ENCODE measurements at regions not wholly inside any gene's neighbourhood (a gene's known extent, or its start where the extent isn't known, plus 50 kb on each side); places are given as distances from the start of the nearest gene placed in this dataset.
"Not testable (repeated sequence)": the region's sequence is repeated elsewhere in the genome, so short reads cannot be mapped to it uniquely, and the experiment has no call there.

DNA sequence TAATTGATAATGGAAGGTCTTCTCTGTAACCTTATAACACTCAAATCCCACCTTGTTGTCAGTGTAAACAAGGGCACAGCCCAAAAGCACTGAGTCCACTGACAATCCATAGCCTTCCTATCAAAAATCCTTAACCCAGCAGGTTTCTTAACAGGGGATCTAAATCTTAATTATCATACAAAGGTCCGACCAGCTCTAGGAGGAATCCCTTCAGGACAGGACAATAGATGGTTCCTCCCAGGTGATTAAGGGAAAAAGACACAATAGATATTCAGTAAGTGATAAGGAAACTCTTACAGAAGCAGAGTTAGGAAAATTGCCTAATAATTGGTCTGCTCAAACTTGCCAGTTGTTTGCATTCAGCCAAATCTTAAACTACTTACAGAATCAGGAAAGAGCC, 951.9 kb upstream of the CTNND2 start:
- not testable (repeated sequence) for DNase-seq

DNA sequence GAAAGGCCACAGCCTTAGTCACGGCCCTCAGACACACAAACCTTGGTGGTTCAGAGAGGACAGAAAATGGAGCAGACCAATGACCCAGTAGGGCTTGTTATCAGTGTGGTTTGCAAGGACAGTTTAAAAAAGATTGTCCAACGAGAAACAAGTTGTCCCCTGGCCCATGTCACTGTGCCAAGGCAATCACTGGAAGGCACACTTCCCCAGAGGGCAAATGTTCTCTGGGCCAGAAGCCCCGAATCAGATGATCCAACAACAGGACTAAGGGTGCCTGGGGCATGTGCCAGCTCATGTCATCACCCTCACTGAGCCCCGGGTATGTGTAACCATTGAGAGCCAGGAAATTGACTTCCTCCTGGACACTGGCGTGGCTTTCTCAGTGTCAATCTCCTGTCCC, 950.1 kb upstream of the CTNND2 start:
- DNase-seq: no peak

DNA sequence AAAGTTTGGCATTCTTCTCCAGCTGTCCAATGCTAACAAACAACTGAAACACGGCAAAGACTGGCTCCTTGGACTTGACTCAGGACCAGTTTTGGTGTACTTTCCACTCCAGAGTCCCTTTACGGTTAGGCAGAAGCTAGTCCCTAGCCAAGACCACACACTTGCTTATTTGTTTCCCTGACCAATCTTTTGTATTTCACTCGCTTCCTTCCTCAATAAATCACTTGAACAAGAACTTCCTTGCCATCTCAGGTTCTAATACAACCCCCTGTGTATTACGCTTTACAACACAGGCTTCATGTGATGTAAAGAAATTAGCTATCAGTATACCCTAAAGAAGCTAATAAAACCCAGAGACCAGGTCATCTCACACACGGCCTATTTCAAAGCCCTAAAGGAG, 947.5 kb upstream of the CTNND2 start:
- no peak for DNase-seq

DNA sequence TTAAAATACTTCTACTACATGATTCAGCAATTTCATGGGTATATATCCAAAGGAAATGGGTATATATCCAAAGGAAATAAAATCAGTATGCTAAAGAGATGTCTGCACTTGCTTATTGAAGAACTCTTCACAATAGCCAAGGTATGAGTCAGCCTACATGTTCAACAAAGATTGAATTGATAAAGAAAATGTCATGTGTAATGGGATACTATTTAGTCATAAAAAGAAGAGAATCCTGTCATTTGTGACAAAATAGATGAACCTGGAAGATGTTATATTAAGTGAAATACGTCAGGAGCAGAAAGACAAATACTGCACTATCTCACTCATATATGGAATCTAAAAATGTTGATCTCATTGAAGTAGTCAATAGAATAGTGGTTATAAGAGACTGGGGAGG, 944.5 kb upstream of the CTNND2 start:
- no peak for DNase-seq

DNA sequence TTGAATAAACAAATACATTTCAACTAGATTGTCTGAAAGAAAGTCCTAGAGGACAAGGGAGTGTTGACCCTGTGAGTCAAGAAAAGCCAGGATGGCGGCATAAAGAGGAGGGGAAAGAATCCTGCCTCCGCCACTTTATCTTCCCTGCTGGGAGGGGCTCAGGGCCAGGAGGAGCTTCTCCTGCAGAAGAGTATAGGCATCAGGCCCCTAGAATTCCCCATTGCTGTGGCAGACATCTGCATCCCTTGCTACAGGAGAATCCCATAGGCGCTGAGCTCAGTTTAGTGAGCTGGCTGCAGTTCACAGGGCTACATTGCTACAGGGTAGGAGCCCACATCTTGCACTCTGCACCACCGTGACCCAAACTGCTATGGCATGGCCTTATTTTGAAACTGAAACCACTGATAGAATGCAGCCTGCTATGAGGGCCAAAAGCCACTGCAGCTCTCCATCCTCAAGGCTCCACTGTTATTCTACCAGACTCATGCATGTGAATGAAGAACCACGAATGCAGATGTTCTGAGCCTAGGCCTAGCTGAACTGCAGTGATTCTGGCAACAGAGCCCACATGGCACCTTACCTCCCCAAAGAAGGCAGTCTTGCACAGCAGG, 941.4 kb upstream of the CTNND2 start:
- DNase-seq: no peak

DNA sequence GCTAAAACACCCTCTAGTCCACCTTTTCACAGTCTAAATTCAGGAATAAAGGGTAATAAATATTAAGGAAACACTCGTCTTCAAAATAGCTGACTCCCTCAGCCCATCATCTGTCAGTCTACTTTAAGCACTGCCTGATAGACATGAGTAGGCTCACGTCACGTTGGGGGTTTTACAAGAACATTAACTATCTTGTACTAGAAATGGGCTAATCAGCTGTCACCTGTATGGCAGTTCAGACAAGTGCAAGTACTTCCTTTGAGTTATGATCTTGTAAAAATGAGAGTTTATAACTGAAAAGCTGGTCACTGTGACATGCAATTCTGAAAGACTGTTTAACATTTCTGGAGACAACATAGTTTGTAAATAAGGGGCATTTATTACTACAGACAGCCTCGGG, 936.7 kb upstream of the CTNND2 start:
- no peak for DNase-seq

DNA sequence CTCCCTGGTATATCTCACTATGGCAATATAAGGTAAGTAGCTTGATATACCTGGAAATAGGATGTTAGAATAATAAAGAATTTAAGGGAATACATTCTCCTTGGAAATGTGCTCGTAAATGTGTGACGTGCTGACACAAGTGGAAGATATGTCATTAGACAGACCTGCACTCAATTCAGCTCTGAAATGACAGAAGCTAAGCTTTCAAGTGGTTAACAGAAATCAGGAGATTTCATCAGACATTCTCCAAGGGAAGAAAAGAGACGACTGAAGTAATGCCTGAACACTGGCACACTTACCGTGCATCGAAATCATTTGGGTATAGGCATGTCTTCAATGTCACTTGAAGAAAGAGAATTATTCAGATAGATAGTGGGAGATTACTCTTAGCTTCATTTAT, 933.3 kb upstream of the CTNND2 start:
- no peak for DNase-seq

DNA sequence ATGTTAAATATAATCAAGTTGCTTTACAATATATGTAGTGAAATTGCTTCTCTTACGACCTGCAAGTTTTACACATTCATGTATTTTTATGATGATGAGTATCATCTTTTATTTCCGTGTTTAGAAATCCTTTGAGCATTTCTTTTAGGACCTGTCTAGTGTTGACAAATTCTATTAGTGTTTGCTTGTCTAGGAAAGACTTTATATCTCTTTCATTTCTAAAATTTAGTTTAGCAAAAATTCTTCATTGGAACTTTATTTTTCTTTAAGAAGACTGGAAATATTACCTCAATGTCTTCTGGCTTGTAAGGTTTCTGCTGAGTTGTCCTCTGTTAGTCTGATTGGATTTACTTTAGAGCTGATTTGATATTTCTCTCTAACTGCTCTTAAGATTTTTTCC, 920.9 kb upstream of the CTNND2 start:
- DNase-seq: no peak

DNA sequence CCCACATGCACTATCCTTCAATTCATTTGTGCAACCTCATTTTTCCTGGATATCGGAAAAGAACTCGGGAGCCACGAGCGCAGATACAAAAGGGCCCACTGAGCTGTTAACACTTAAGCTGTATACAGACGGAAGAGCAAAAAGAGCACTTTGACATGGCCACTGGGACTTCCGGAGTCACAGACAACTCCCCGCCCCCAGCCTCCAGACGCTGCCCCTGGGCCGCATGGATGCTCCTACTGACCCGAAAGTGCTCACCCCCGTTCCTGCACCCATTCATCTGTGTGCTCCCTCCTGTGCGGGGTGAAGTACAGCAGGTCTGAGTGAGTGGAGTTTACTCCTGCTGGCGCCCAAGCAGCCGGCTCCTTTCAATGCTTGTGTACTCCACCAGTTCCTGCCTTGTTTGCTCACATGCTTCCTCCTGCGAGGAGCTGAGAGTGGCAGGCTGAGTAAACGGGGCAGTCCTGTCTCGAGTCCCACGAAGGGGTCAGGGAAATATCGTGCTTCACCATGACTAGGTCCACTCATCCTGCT, 901.0 kb upstream of the CTNND2 start:
- DNase-seq: peak; percentile 46

DNA sequence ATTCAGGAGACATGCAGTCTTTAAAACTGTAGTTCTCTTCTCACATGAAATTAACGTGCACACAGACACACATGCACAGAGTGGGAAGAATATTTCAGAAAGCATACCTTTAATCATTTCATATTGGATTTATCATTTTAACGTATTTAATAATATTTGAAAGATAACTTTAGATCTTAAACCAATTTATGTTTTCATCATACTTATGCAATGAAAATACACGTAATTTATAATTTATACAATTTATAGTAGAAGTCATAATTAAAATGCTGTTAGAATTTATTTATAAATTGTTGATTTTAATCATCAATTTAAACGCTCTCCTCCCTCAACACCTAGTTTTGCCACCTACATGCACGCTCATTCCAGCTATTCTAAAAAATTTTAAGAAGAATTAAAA, 894.9 kb upstream of the CTNND2 start:
- no peak for DNase-seq

DNA sequence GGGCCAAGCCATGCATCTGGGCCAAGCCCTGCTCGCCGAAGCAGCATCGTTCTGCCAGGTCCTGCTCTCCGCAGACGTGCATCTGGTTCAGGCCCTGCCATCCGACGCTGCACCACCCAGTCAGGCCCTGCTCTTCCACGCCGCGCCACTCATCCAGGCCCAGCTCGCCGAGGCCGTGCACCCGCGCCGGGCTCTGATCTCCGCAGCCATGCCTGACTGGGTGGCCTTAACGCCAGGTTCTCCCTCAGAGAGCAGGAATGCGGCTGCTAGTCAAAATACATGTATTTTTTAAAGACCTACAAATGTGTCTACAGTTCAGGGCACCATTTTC, 891.1 kb upstream of the CTNND2 start:
- no peak for DNase-seq

DNA sequence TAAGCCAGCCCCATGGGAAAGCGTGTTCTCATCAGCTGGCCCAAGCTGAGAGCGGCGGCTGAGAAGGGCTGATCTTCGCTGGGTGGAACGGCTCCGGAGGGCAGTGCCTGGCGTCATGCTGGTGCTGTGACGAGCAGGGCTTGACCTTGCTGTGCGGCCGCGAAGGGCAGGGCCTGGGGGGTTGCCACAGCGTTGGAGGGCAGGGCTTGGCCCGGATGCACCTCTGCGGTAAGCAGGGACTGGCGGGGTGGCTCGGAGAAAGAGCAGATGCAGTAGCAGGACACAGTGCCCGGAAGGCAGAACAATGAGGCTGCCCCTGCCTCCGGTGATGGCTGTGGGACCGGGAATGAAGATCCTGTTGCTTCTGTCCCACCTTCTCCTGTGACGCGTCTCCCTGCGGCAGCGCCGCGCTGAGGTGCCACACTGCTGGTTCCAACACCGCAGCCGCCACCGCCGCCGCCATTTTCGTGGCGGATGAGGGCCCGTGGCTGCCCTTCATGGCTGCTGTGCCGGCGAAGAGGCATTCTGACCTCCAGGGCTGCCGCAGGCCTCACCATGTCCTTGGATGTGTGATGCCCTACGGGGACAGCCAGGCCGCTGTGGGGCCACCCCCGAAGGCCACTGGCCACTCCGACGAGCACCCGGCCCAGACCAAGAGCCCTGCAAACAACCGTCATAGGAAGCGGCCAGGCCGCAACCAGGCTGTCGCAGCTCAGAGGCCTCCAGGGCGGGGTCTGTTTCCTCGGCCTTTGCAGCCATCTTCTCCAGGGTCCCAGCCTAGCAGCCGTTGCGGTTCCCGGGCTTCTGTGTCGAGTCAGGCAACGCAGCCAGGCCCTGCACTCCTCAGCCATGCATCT, 890.5 kb upstream of the CTNND2 start:
- DNase-seq: no peak

DNA sequence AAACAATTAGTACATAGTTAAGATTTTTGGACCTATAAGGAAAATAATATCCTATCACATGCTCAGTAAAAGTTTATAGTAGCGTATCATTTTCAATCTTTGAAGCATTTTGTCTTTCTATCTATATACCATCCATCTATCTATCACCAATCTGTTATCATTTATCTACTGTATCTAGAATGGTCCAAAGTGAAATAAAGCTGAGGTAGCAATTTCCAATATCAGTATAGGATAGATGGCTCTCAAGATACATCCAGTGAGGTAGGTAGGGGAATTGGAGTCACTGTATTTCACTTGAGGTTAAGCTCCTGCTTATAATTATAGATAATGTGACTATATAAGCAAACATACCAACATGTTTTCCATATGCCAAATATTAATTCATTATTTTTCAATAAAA, 889.1 kb upstream of the CTNND2 start:
- DNase-seq: no peak

DNA sequence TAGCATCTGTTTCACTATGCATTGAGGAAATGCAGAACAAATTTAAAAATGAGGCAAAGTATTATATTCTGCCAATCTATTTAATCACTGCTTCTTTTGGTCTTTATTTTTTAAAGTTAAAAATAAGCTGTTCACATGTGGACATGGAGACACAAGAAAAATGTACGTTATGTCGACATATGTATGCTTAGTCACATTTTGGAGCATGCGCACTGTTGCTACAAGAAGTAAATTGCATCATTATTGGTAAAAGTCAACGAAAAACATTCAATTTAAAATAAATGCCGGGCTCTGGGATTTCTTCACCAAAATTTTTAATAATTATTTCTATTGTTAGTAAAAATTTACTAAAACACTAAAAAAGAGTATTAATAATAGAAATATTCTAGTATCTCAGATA, 876.3 kb upstream of the CTNND2 start:
- DNase-seq: no peak

DNA sequence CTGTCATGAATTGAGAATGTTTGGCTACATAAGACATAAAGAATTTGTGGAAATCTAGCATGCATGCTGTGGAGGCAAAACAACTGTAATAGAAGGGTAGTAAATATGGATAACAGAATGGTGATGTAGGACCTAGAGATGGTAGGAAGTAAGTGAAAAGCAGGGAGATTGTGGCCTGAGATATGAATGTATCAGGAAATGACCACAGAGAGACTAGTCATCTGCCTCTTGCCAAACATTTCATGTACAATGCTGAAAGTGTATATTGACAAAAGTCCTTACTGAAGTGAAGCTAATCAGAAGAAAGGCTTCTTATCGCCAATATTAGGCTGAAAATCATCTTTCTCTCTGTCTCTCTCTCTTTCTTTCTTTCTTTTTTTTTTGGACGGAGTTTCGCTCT, 873.1 kb upstream of the CTNND2 start:
- DNase-seq: no peak

DNA sequence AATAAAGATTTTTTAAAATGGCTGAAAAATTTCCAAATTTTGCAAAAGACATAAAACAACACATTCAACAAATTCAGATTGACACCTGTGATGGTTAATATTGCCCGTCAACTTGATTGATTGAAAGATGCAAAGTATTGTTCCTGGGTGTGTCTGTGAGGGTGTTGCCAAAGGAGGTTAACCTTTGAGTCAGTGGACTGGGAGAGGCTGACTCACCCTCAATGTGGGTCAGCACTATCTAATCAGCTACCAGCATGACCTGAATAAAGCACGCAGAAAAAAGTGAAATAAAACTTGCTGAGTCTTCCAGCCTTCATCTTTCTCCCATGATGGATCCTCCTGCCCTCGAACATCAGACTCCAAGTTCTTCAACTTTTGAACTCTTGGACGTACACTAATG, 868.0 kb upstream of the CTNND2 start:
- no peak for DNase-seq

DNA sequence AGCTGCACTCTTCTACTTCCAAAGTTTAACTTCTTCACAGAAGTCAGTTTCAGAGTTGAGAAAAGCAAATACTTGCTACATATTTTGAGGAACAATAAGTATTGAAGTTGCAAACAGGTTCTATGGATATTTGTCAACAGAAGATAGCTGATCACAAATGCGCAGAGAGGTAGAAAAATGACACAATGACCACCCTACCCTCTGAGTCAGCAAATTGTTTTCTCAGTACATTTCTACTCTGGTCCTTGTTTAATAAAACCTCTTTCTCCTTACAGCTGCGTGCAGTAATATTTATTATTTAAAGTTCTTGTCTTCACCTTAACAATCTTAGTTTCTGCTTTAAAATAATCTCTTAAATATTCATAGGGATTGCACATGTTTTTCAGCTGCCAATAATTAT, 855.1 kb upstream of the CTNND2 start:
- no peak for DNase-seq

DNA sequence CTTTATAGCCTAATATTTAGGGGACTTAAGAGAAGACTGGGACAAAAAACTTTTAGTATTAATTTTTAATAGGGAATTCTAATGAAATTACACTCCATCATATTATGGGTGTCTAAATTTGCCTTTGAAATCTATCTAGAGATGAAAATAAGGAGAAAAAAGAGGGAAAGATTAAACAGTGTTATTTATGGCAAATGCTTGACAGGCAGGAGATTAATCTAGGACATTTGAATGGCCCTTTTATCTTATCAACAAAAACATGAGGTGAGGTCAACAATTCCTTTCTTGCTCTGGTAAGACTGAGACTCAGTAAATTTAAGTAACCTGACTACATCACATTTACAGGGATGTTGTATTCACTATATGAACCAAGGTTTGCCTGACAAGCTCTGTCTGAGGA, 852.8 kb upstream of the CTNND2 start:
- no peak for DNase-seq

DNA sequence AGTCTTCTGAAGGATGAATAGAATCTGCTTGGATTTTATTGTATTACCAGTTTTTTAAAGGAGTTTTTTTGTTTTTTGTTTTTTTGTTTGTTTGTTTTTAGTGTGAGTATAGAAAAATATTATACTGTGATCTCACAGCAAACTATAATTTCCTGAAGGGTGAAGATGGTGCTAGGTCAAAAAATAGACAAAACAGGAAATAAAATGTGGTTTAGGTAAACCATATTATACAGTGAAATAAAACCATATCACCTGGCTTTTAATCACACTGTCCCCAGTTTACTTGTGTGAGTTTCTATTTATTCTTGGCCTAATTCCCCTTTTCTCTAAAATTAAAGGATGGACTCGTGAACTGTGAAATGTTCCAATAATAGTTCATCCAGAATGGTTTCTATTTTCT, 841.3 kb upstream of the CTNND2 start:
- DNase-seq: no peak

DNA sequence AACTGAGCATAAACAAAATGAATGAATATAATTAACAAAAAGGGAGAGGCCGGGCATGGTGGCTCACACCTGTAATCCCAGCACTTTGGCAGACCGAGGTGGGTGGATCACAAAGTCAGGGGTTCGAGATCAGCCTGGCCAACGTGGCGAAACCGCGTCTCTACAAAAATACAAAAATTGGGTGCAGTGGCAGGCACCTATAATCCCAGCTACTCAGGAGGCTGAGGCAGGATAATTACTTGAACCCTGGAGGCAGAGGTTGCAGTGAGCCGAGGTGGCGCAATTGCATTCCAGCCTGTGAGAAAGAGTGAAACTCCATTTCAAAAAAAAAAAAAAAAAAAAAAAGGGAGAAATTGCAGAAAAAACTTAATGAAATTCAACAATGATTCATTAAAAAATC, 839.3 kb upstream of the CTNND2 start:
- DNase-seq: no peak

DNA sequence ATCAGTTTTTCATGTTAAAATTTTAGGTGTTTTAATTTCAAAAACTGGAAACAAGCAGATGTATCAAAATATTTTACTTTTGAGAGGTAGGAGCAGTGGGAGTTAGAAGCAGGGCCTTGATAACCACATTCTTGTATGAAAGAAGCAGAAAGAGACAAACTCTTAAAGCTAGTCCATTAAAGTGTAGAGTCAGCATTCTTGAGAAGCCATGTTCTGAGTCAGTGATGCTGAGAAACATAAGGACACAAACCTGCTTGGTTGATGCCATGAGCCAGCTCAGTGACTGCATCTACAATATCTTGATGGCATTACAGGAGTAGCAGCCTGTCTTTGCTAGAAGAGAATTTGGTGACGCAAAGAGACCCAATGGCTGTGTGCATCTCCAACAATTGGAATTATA, 826.1 kb upstream of the CTNND2 start:
- no peak for DNase-seq

DNA sequence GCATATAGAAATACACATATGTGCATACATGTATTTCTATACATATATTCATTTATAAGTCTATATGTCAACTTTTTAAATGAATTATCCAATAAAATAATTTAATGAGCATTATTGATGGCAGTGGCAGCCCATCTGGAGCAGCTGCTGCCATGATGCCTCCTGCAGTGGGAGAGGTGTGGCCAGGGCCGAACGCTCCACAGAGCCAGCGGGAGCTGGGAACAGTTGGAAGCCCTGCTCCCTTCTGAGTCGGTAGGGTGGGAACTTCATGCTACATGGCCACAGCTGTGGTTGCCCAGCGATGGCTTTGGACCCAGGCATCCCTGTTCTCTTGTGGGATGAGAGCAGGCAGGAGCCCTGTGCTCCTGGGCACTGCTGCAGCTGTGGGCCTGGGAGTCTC, 812.4 kb upstream of the CTNND2 start:
- no peak for DNase-seq

DNA sequence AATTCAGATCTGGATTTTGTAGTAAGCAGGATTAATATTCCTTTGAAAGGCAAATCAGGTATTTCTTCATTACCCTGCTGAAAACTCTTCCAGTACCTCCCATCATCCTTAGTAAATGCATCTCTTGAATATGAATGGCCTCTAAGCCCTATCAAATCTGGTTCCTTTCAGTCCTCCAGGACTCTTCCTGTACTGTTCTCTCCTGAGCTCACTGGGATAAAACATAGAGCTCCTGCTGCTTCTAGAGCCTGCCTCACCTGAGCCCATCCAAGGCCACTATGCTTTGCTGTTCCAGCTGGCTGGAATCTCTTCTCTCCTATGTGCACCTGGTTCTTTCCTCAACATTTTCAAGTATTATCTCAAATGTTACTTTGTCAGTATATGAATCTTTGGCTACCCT, 803.3 kb upstream of the CTNND2 start:
- no peak for DNase-seq

DNA sequence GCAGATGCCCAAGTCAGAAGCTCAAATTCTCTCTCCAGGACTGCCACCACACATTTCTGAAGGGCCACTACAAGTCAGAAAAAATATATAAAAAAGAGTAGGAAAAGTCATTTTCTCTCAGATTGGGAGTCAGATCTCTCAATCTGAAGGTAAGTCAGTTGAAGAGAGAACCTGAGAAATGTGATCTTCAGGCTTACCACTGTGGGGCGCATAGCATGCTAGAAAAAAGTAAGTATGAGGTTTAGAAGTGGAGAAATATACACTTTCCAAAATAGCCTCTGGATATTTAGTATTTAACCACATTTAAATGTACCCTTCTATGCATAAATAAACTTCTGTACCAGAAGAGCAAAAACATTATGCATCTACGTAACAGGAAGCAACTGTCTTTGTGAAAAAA, 800.7 kb upstream of the CTNND2 start:
- DNase-seq: peak; percentile 31

DNA sequence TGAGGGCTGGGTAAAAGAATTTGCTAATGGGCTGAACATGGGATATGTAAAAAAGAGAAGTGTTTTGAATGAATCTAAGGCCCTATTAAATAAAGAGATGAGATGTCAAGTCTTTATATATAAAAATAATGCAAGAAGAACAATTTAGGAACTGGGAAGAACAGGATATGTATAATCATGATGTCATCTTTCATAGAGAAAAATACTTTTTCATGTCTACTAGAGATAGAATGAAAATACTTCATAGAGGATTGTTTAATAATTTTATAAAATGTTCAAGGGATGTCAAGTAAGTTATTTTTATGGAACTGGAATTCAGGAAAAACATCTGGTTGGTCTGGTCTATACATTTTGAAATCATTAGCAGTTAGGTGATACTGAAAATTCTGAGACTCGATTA, 799.0 kb upstream of the CTNND2 start:
- DNase-seq: no peak

All from NCI-H2227 treated with DMSO at 0.1 percent for 48 hours (cell line).